Endodermal cell (in vitro differentiated cells): ENCODE measurements at regions not wholly inside any gene's neighbourhood (a gene's known extent, or its start where the extent isn't known, plus 50 kb on each side); places are given as distances from the start of the nearest gene placed in this dataset.

ENCODE experiments used
- DNase-seq: peaks from one replicate; pipeline ENCODE4 v3.0.0-alpha.2; 2017
- H3K27ac ChIP-seq: 2 replicates; pipeline ENCODE4 v1.5.1; 2013; ENCODE audit warnings: mild to moderate bottlenecking, low read depth, low read length, moderate library complexity
- H3K27me3 ChIP-seq: 2 replicates; pipeline ENCODE4 v1.6.1; 2013; ENCODE audit warnings: mild to moderate bottlenecking, low read length, moderate library complexity; ENCODE audit not compliant: insufficient read depth, control insufficient read depth, poor library complexity, severe bottlenecking
- H3K36me3 ChIP-seq: 2 replicates; pipeline ENCODE4 v1.7.0; 2013; ENCODE audit warnings: mild to moderate bottlenecking, low read length, moderate library complexity; ENCODE audit not compliant: control insufficient read depth, insufficient read depth
- H3K4me1 ChIP-seq: one replicate; pipeline ENCODE4 v1.7.0; 2013; ENCODE audit warnings: low read length; ENCODE audit not compliant: control insufficient read depth, insufficient read depth
- H3K4me3 ChIP-seq: 2 replicates; pipeline ENCODE4 v1.5.1; 2013; ENCODE audit warnings: mild to moderate bottlenecking, low read length, moderate library complexity
- H3K9ac ChIP-seq: 2 replicates; pipeline ENCODE4 v1.6.1; 2013; ENCODE audit warnings: mild to moderate bottlenecking, low read length, moderate library complexity; ENCODE audit not compliant: poor library complexity, severe bottlenecking; ENCODE audit errors: extremely low read depth
- H3K9me3 ChIP-seq: 2 replicates; pipeline ENCODE4 v1.6.1; 2013; ENCODE audit warnings: mild to moderate bottlenecking, low read length, moderate library complexity; ENCODE audit not compliant: control insufficient read depth
- H3K27ac Mint-ChIP-seq: 2 replicates; pipeline ENCODE4 v1.8.0; 2020; ENCODE audit warnings: mixed read lengths
- H3K27me3 Mint-ChIP-seq: 2 replicates; pipeline ENCODE4 v1.8.0; 2021; ENCODE audit warnings: mild to moderate bottlenecking, mixed read lengths; ENCODE audit not compliant: insufficient read depth
- H3K36me3 Mint-ChIP-seq: 2 replicates; pipeline ENCODE4 v1.8.0; 2020; ENCODE audit warnings: low read depth, mixed read lengths
- H3K4me1 Mint-ChIP-seq: 2 replicates; pipeline ENCODE4 v1.8.0; 2020; ENCODE audit warnings: mixed read lengths
- H3K4me3 Mint-ChIP-seq: 2 replicates; pipeline ENCODE4 v1.8.0; 2020; ENCODE audit warnings: mild to moderate bottlenecking, moderate library complexity, mixed read lengths
- H3K9me3 Mint-ChIP-seq: 2 replicates; pipeline ENCODE4 v1.8.0; 2020; ENCODE audit warnings: mild to moderate bottlenecking, mixed read lengths
- WGBS, 2 experiments: methylation state at CpG; one replicate each; pipeline versions ENCODE4 v1.1.5 to v1.1.7; 2013; ENCODE audit warnings: missing lambda C conversion rate in 2 of 2, mixed read lengths in 1 of 2; ENCODE audit not compliant: insufficient coverage in 1 of 2, insufficient read length in 1 of 2; 5-methylcytosine and 5-hydroxymethylcytosine counted together
- TF ChIP-seq, protein P1 (sequence below): fragments of 200-600 bp; sonication (generic); conservative IDR thresholded peaks from 2 replicates; pipeline ENCODE4 v1.5.0; 2021; ENCODE audit warnings: antibody characterized with exemption, mild to moderate bottlenecking

DNA sequence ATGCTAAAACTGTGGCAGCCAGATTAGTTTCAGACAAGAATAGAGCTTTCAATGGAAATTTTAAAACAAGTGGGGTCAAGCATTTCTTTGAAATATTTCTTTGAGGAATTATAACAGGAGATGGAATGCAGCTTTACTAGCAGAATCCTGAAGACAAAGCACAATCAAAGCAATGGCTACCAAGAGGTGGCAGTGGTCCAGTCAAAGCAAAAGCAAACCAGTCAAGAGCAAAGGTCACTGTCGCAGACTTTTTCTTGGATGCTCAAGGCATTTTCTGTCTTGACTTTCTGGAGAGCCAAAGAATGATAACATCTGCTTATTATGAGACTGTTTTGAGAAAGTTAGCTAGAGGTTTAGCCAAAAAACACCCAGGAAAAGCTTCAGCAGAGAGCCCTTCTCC, 351.2 kb upstream of the DLGAP1 start:
- Mint-ChIP-seq H3K27me3 (peaks cover 2% of the 10 kb centered on the region), H3K27ac (no peak overlapping the region), H3K4me3 (no peak overlapping the region), H3K9me3 (peaks cover 16% of the 10 kb centered on the region), H3K4me1 (peaks cover 22% of the 10 kb centered on the region), H3K36me3 (no peaks in the 10 kb centered on the region)
- TF ChIP-seq, protein P1, sequence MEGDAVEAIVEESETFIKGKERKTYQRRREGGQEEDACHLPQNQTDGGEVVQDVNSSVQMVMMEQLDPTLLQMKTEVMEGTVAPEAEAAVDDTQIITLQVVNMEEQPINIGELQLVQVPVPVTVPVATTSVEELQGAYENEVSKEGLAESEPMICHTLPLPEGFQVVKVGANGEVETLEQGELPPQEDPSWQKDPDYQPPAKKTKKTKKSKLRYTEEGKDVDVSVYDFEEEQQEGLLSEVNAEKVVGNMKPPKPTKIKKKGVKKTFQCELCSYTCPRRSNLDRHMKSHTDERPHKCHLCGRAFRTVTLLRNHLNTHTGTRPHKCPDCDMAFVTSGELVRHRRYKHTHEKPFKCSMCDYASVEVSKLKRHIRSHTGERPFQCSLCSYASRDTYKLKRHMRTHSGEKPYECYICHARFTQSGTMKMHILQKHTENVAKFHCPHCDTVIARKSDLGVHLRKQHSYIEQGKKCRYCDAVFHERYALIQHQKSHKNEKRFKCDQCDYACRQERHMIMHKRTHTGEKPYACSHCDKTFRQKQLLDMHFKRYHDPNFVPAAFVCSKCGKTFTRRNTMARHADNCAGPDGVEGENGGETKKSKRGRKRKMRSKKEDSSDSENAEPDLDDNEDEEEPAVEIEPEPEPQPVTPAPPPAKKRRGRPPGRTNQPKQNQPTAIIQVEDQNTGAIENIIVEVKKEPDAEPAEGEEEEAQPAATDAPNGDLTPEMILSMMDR: no peak
- no peaks in the 10 kb centered on the region for H3K36me3 ChIP-seq
- H3K27me3 ChIP-seq: no peaks in the 10 kb centered on the region
- H3K9ac ChIP-seq: no peak overlapping the region
- 97 to 100% methylated on average over 1 of the region's 1 CpG for WGBS, 2 experiments
- H3K27ac ChIP-seq: no peak overlapping the region
- no peak for DNase-seq
- H3K9me3 ChIP-seq: peaks cover 17% of the 10 kb centered on the region
- H3K4me3 ChIP-seq: no peak overlapping the region
- H3K4me1 ChIP-seq: peaks cover 3% of the 10 kb centered on the region

DNA sequence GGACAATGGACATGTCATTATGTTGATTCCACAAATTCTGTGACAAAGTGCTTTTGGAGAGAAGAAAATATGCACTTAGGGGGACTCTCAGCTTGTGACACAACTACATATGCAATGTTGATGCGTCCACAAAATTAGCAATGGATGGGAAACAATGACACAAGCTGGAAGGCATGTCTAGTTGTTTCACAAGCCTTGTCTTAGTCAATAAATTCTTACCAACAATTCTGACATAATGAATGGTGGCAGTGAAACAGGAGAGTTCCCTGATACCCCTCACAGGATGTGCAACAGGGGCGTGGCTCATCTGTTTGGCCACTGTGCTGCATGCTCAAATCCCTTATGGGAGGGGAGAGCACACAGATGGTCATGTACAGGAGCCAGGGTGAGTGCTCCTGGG, 347.2 kb upstream of the DLGAP1 start:
- peaks cover 3% of the 10 kb centered on the region for H3K27me3 Mint-ChIP-seq
- Histone ChIP-seq H3K27ac (no peak overlapping the region), H3K9me3 (peaks cover 31% of the 10 kb centered on the region), H3K27me3 (no peaks in the 10 kb centered on the region), H3K4me3 (no peak overlapping the region), H3K9ac (no peak overlapping the region), H3K36me3 (no peaks in the 10 kb centered on the region), H3K4me1 (no peaks in the 10 kb centered on the region)
- peaks cover 32% of the 10 kb centered on the region for H3K9me3 Mint-ChIP-seq
- H3K27ac Mint-ChIP-seq: no peak overlapping the region
- DNase-seq: no peak
- H3K4me1 Mint-ChIP-seq: no peaks in the 10 kb centered on the region
- H3K4me3 Mint-ChIP-seq: no peak overlapping the region
- 96 to 100% methylated on average over 1 to 2 of the region's 2 CpGs for WGBS, 2 experiments
- TF ChIP-seq, protein P1: no peak
- no peaks in the 10 kb centered on the region for H3K36me3 Mint-ChIP-seq

DNA sequence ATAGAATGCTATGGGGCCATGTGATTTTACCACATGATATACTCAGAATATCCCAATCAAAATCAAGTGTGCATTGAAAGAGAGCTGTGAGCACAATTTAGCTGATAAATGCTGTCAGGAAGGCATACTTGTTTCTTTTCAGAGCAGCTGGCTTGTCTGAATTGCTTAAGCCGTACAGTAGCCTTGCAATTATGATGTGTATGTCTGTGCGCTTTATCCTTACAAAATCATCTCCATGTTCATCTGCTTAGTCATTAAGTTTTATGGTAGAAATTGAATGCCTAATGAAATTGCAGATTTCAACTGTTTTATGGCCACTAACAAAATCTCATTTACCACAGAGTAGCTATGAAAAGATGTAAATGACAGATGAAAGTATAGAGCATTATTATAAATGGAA, 346.0 kb upstream of the DLGAP1 start:
- H3K27ac ChIP-seq: no peak overlapping the region
- no peaks in the 10 kb centered on the region for H3K4me1 Mint-ChIP-seq

More for the DNA sequence above, 346.0 kb upstream of the DLGAP1 start:
- WGBS, 2 experiments: 94% methylated on average over 2 of the region's 2 CpGs; no CpG with 5 or more reads in 1 of the 2 experiments
- Histone ChIP-seq H3K9me3 (peaks cover 26% of the 10 kb centered on the region), H3K4me3 (no peak overlapping the region), H3K36me3 (no peaks in the 10 kb centered on the region), H3K27me3 (no peaks in the 10 kb centered on the region), H3K9ac (no peak overlapping the region), H3K4me1 (no peaks in the 10 kb centered on the region)
- DNase-seq: no peak
- Mint-ChIP-seq H3K27ac (no peak overlapping the region), H3K27me3 (peaks cover 2% of the 10 kb centered on the region), H3K36me3 (no peaks in the 10 kb centered on the region), H3K4me3 (no peak overlapping the region), H3K9me3 (peaks cover 31% of the 10 kb centered on the region)
- TF ChIP-seq, protein P1: no peak
